Suprapubic skin (tissue), 4 donors: ENCODE measurements at regions not wholly inside any gene's neighbourhood (a gene's known extent, or its start where the extent isn't known, plus 50 kb on each side); places are given as distances from the start of the nearest gene placed in this dataset.

Experiments
- DNase-seq, 2 donors: peaks; one replicate each; pipeline ENCODE4 v3.0.0-alpha.2; 2019; ENCODE audit warnings: low spot score in 2 of 2
- H3K27ac ChIP-seq: fragments of 200-600 bp; sonication (generic); one replicate; pipeline ENCODE4 v1.5.1; 2019
- H3K27me3 ChIP-seq: fragments of 200-600 bp; sonication (generic); one replicate; pipeline ENCODE4 v1.5.1; 2019
- H3K36me3 ChIP-seq: fragments of 200-600 bp; sonication (generic); one replicate; pipeline ENCODE4 v1.5.1; 2019
- H3K4me1 ChIP-seq: fragments of 200-600 bp; sonication (generic); one replicate; pipeline ENCODE4 v1.5.1; 2019
- H3K4me3 ChIP-seq: fragments of 200-600 bp; sonication (generic); one replicate; pipeline ENCODE4 v1.5.1; 2019; ENCODE audit warnings: mild to moderate bottlenecking
- H3K9me3 ChIP-seq: fragments of 200-600 bp; sonication (generic); one replicate; pipeline ENCODE4 v1.5.1; 2019
- EP300 ChIP-seq: sonication (generic); formaldehyde crosslinking; IDR thresholded peaks from one replicate; pipeline ENCODE4 v1.6.1; 2017; ENCODE audit warnings: antibody characterized with exemption
- POLR2A ChIP-seq, 2 donors: fragments of 450-650 bp; IDR thresholded peaks; one replicate each; pipeline ENCODE4 v1.6.1; 2017; ENCODE audit warnings: antibody characterized with exemption in 2 of 2, mild to moderate bottlenecking in 2 of 2, moderate library complexity in 2 of 2
- POLR2AphosphoS5 ChIP-seq, 3 donors: sonication (generic); formaldehyde crosslinking; IDR thresholded peaks; one replicate each; pipeline ENCODE4 v1.6.1; 2017; ENCODE audit warnings: antibody characterized with exemption in 3 of 3
- WGBS: methylation state at CpG from one replicate; pipeline ENCODE4 v1.1.5; 2018; 5-methylcytosine and 5-hydroxymethylcytosine counted together
- TF ChIP-seq, protein P1 (sequence below), 2 donors: fragments of 200-600 bp in 1 of 2; fragments of 450-650 bp in 1 of 2; sonication (generic) in 1 of 2; IDR thresholded peaks; one replicate each; pipeline ENCODE4 v1.5.1; 2016 to 2019; ENCODE audit warnings: antibody characterized with exemption in 2 of 2, mild to moderate bottlenecking in 1 of 2, moderate library complexity in 1 of 2

DNA sequence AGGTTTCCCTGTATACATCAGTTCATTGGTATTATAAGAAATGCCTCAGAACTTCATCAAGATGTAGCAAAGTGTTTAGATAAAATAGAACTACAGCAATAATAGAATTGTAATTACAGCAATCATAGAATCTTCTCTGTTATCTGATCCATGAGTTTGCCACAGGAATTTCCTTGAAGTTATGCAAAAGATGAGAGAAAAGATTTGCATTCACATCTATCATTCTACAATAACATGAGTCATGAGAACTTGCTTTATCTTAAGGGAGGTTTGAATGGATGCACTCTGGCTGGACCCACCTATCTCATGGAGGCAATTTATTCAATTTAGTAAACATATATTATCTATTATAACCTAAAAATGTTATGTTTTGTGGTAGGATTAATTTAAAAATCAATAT is 329.8 kb upstream of the EPHA7 start:
- no peak for DNase-seq
- no peaks in the 10 kb centered on the region for H3K9me3 ChIP-seq
- TF ChIP-seq EP300 (no peak), POLR2AphosphoS5 (IDR thresholded peaks at IDR 0.05) (no peak), POLR2A (IDR thresholded peaks at IDR 0.05) (no peak)
- TF ChIP-seq, protein P1, sequence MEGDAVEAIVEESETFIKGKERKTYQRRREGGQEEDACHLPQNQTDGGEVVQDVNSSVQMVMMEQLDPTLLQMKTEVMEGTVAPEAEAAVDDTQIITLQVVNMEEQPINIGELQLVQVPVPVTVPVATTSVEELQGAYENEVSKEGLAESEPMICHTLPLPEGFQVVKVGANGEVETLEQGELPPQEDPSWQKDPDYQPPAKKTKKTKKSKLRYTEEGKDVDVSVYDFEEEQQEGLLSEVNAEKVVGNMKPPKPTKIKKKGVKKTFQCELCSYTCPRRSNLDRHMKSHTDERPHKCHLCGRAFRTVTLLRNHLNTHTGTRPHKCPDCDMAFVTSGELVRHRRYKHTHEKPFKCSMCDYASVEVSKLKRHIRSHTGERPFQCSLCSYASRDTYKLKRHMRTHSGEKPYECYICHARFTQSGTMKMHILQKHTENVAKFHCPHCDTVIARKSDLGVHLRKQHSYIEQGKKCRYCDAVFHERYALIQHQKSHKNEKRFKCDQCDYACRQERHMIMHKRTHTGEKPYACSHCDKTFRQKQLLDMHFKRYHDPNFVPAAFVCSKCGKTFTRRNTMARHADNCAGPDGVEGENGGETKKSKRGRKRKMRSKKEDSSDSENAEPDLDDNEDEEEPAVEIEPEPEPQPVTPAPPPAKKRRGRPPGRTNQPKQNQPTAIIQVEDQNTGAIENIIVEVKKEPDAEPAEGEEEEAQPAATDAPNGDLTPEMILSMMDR (IDR thresholded peaks at IDR 0.05) = no peak
- H3K27me3 ChIP-seq = no peaks in the 10 kb centered on the region
- H3K4me1 ChIP-seq = no peaks in the 10 kb centered on the region
- H3K36me3 ChIP-seq = no peaks in the 10 kb centered on the region
- no peak overlapping the region for H3K4me3 ChIP-seq
- no peak overlapping the region for H3K27ac ChIP-seq

- TF ChIP-seq EP300 (no peak), POLR2AphosphoS5 (IDR thresholded peaks at IDR 0.05) (no peak), POLR2A (IDR thresholded peaks at IDR 0.05) (no peak)
- TF ChIP-seq, protein P1 (IDR thresholded peaks at IDR 0.05) = no peak
- Histone ChIP-seq H3K4me1 (no peaks in the 10 kb centered on the region), H3K27me3 (no peaks in the 10 kb centered on the region), H3K36me3 (no peaks in the 10 kb centered on the region), H3K27ac (no peak overlapping the region), H3K4me3 (no peak overlapping the region), H3K9me3 (no peaks in the 10 kb centered on the region)
- DNase-seq = no peak
- WGBS = 91% methylated on average over 3 of the region's 3 CpGs
These were observed 327.5 kb upstream of the EPHA7 start for GRCh38 chr6:93746892-93747291.

GRCh38 chr6:93745306-93745705 is 325.9 kb upstream of the EPHA7 start:
- Histone ChIP-seq H3K4me1 (no peaks in the 10 kb centered on the region), H3K27ac (no peak overlapping the region), H3K4me3 (no peak overlapping the region), H3K27me3 (no peaks in the 10 kb centered on the region), H3K9me3 (no peaks in the 10 kb centered on the region), H3K36me3 (no peaks in the 10 kb centered on the region)
- no peak for DNase-seq
- WGBS = 83% methylated on average over 2 of the region's 2 CpGs
- no peak for TF ChIP-seq EP300
- no peak for TF ChIP-seq POLR2AphosphoS5 (IDR thresholded peaks at IDR 0.05)
- TF ChIP-seq, protein P1 (IDR thresholded peaks at IDR 0.05) = no peak
- no peak for TF ChIP-seq POLR2A (IDR thresholded peaks at IDR 0.05)

DNA sequence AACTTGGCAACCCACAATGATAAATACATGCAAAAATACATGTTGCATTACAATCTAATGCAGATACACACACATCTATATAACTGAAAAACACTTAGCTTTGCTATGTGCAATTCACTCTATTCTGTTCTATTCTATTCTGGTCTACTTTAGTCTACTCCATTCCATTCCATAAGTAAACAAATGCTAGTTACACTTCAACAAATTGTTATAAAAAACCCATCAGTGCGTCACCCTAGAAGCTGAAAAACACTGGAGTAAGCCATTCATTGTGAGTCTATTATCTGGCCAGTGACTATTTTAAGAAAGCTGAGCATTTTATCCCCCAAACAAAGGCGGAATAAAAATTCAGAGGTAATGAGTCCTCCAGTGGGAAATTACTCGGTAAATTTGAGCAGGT is 315.7 kb upstream of the EPHA7 start:
- TF ChIP-seq POLR2A (IDR thresholded peaks at IDR 0.05) (no peak), EP300 (no peak), POLR2AphosphoS5 (IDR thresholded peaks at IDR 0.05) (no peak)
- TF ChIP-seq, protein P1 (IDR thresholded peaks at IDR 0.05) = no peak
- DNase-seq = no peak
- Histone ChIP-seq H3K36me3 (no peaks in the 10 kb centered on the region), H3K9me3 (no peaks in the 10 kb centered on the region), H3K27ac (no peak overlapping the region), H3K27me3 (no peaks in the 10 kb centered on the region), H3K4me1 (no peaks in the 10 kb centered on the region), H3K4me3 (no peak overlapping the region)
- WGBS = 92% methylated on average over 3 of the region's 3 CpGs

- H3K4me3 ChIP-seq = no peak overlapping the region
- TF ChIP-seq, protein P1 (IDR thresholded peaks at IDR 0.05) = no peak
- TF ChIP-seq EP300 (no peak), POLR2AphosphoS5 (IDR thresholded peaks at IDR 0.05) (no peak), POLR2A (IDR thresholded peaks at IDR 0.05) (no peak)
- H3K4me1 ChIP-seq = no peaks in the 10 kb centered on the region
- H3K27ac ChIP-seq = no peak overlapping the region
- no peak for DNase-seq
- no peaks in the 10 kb centered on the region for H3K9me3 ChIP-seq
- no peaks in the 10 kb centered on the region for H3K36me3 ChIP-seq
- WGBS = 92% methylated on average over 1 of the region's 1 CpG
- no peaks in the 10 kb centered on the region for H3K27me3 ChIP-seq
These were observed 311.9 kb upstream of the EPHA7 start for GRCh38 chr6:93731306-93731705.
